GM12874 (cell line): ENCODE measurements at regions not wholly inside any gene's neighbourhood (a gene's known extent, or its start where the extent isn't known, plus 50 kb on each side); places are given as distances from the start of the nearest gene placed in this dataset.

Source experiments
- CTCF ChIP-seq: IDR thresholded peaks from 2 replicates; pipeline ENCODE4 v1.5.1; 2011; ENCODE audit warnings: low read depth, mild to moderate bottlenecking, control low read depth, low read length, moderate library complexity; ENCODE audit not compliant: insufficient read depth

GRCh38 chr1:14508613-14509012 is 89.9 kb upstream of the KAZN start:
- TF ChIP-seq CTCF = no peak

GRCh38 chr1:14511166-14511680 is 87.3 kb upstream of the KAZN start:
- TF ChIP-seq CTCF = no peak

GRCh38 chr1:14511796-14512585 is 86.5 kb upstream of the KAZN start:
- TF ChIP-seq CTCF = no peak

GRCh38 chr1:14513111-14513510 is 85.4 kb upstream of the KAZN start:
- TF ChIP-seq CTCF = no peak

- TF ChIP-seq CTCF = no peak
These were observed 83.7 kb upstream of the KAZN start for GRCh38 chr1:14514739-14515138.

GRCh38 chr1:14516974-14517840 is 81.3 kb upstream of the KAZN start:
- no peak for TF ChIP-seq CTCF

GRCh38 chr1:14517841-14518180 is 80.7 kb upstream of the KAZN start:
- TF ChIP-seq CTCF = no peak
